ENCODE measurements at regions not wholly inside any gene's neighbourhood (a gene's known extent, or its start where the extent isn't known, plus 50 kb on each side); places are given as distances from the start of the nearest gene placed in this dataset.
"Not testable (repeated sequence)": the region's sequence is repeated elsewhere in the genome, so short reads cannot be mapped to it uniquely, and the experiment has no call there.

DNA sequence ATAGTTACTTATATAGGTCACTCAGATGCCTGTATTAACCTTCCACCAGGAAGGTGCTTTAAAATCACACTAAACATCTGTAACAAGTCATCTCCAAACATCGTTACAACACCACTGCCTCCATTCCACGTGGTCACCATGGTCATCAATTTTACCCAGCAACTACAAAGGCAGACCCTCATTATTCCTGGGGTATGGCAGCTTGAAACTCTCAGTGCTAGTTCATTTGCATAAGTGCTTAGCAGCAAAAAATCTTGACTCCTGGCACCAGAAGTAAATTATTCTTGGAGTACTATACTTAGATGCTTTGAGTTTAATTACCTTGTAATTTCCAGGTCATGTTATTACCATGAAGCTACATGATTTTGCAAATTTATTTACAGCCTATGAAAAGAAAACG, 250.6 kb downstream of the KBTBD8 start:
- ChIA-PET CTCF (no interaction called here), POLR2A (no interaction called here)
- DNase-seq (ENCODE audit: low read depth, low spot score) = no peak
- TF ChIP-seq, protein P1, sequence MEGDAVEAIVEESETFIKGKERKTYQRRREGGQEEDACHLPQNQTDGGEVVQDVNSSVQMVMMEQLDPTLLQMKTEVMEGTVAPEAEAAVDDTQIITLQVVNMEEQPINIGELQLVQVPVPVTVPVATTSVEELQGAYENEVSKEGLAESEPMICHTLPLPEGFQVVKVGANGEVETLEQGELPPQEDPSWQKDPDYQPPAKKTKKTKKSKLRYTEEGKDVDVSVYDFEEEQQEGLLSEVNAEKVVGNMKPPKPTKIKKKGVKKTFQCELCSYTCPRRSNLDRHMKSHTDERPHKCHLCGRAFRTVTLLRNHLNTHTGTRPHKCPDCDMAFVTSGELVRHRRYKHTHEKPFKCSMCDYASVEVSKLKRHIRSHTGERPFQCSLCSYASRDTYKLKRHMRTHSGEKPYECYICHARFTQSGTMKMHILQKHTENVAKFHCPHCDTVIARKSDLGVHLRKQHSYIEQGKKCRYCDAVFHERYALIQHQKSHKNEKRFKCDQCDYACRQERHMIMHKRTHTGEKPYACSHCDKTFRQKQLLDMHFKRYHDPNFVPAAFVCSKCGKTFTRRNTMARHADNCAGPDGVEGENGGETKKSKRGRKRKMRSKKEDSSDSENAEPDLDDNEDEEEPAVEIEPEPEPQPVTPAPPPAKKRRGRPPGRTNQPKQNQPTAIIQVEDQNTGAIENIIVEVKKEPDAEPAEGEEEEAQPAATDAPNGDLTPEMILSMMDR (IDR thresholded peaks at IDR 0.05; ENCODE audit: insufficient read depth, low read length, missing control alignments) = no peak
- no peak overlapping the region for H3K4me3 ChIP-seq (ENCODE audit: low read depth, low read length)

GRCh38 chr3:67252906-67253305, 254.8 kb downstream of the KBTBD8 start:
- H3K4me3 ChIP-seq (ENCODE audit: low read depth, low read length); POLR2A ChIA-PET; DNase-seq (ENCODE audit: low read depth, low spot score): not testable (repeated sequence)

GRCh38 chr3:67278015-67278618, 280.0 kb downstream of the KBTBD8 start:
- no peak for DNase-seq (ENCODE audit: low read depth, low spot score)
- ChIA-PET CTCF (no interaction called here), POLR2A (no interaction called here)
- TF ChIP-seq, protein P1 (IDR thresholded peaks at IDR 0.05; ENCODE audit: insufficient read depth, low read length, missing control alignments) = no peak
- no peak overlapping the region for H3K4me3 ChIP-seq (ENCODE audit: low read depth, low read length)

More at GRCh38 chr3:67252906-67253305, 254.8 kb downstream of the KBTBD8 start:
- CTCF ChIA-PET = not testable (repeated sequence)

- no peak for DNase-seq (ENCODE audit: low read depth, low spot score)
- POLR2A ChIA-PET = no interaction called here
- CTCF ChIA-PET = no interaction called here
- TF ChIP-seq, protein P1 (IDR thresholded peaks at IDR 0.05; ENCODE audit: insufficient read depth, low read length, missing control alignments) = no peak
- no peak overlapping the region for H3K4me3 ChIP-seq (ENCODE audit: low read depth, low read length)
These were observed 288.5 kb downstream of the KBTBD8 start for GRCh38 chr3:67286586-67286985.

GRCh38 chr3:67288466-67289106, 290.5 kb downstream of the KBTBD8 start:
- POLR2A ChIA-PET = no interaction called here
- TF ChIP-seq, protein P1 (IDR thresholded peaks at IDR 0.05; ENCODE audit: insufficient read depth, low read length, missing control alignments) = no peak
- CTCF ChIA-PET = no interaction called here
- DNase-seq (ENCODE audit: low read depth, low spot score) = no peak
- H3K4me3 ChIP-seq (ENCODE audit: low read depth, low read length) = no peak overlapping the region

GRCh38 chr3:67289626-67290025, 291.5 kb downstream of the KBTBD8 start:
- DNase-seq (ENCODE audit: low read depth, low spot score) = no peak
- CTCF ChIA-PET = no interaction called here
- POLR2A ChIA-PET = no interaction called here
- TF ChIP-seq, protein P1 (IDR thresholded peaks at IDR 0.05; ENCODE audit: insufficient read depth, low read length, missing control alignments) = no peak
- no peak overlapping the region for H3K4me3 ChIP-seq (ENCODE audit: low read depth, low read length)

- H3K4me3 ChIP-seq (ENCODE audit: low read depth, low read length) = no peak overlapping the region
- TF ChIP-seq, protein P1 (IDR thresholded peaks at IDR 0.05; ENCODE audit: insufficient read depth, low read length, missing control alignments) = no peak
- CTCF ChIA-PET = no interaction called here
- DNase-seq (ENCODE audit: low read depth, low spot score) = no peak
- POLR2A ChIA-PET = no interaction called here
These were observed 292.3 kb downstream of the KBTBD8 start for GRCh38 chr3:67290438-67290837.
